ENCODE measurements at regions not wholly inside any gene's neighbourhood (a gene's known extent, or its start where the extent isn't known, plus 50 kb on each side); places are given as distances from the start of the nearest gene placed in this dataset.

- no peak overlapping the region for H4K5ac ChIP-seq (ENCODE audit: insufficient read length, low read depth, low read length)
- no peaks in the 10 kb centered on the region; a peak in 1 of 5 replicates for H3K9me3 Mint-ChIP-seq
These were observed 86.6 kb upstream of the RBBP6 start for GRCh38 chr16:24452724-24453123.

More at GRCh38 chr16:24452724-24453123, 86.6 kb upstream of the RBBP6 start:
- Histone ChIP-seq H2BK15ac (ENCODE audit: low read depth, low read length) (no peak overlapping the region), H3K79me2 (ENCODE audit: insufficient read depth, low read length) (no peaks in the 10 kb centered on the region), H2BK20ac (ENCODE audit: low read depth, low read length, poor library complexity, severe bottlenecking) (no peak overlapping the region), H3K23ac (ENCODE audit: insufficient read length, low read depth, low read length) (no peak overlapping the region), H3K79me1 (ENCODE audit: insufficient read depth, low read depth, low read length, poor library complexity, severe bottlenecking) (no peaks in the 10 kb centered on the region), H3K27ac (ENCODE audit: insufficient read length, low read depth, low read length) (no peak overlapping the region), H3K56ac (ENCODE audit: insufficient read length, low read depth, low read length) (no peak overlapping the region), H3T11ph (ENCODE audit: low read length) (no peak overlapping the region), H3K23me2 (ENCODE audit: insufficient read length, low read depth, low read length, poor library complexity, severe bottlenecking) (no peaks in the 10 kb centered on the region), H2BK5ac (ENCODE audit: insufficient read length, low read length) (no peak overlapping the region), H3K9ac (ENCODE audit: extremely low read depth, insufficient read length, low read length) (no peak overlapping the region), H4K91ac (ENCODE audit: insufficient read length, low read depth, low read length) (no peak overlapping the region), H3K18ac (ENCODE audit: insufficient read length, low read depth, low read length) (no peak overlapping the region), H4K8ac (replicated peaks; ENCODE audit: insufficient read length, low read depth, low read length) (no peak overlapping the region), H3K4ac (ENCODE audit: low read depth, low read length) (no peak overlapping the region), H2BK12ac (ENCODE audit: insufficient read length, low read depth, low read length) (no peak overlapping the region), H2AFZ (ENCODE audit: low read length) (no peak overlapping the region), H3K27me3 (ENCODE audit: insufficient read depth, low read length) (no peaks in the 10 kb centered on the region), H3K14ac (ENCODE audit: insufficient read depth, low read length) (no peak overlapping the region), H3K9me3 (ENCODE audit: control insufficient read depth, low read depth, low read length) (no peaks in the 10 kb centered on the region), H2BK120ac (ENCODE audit: low read depth, low read length, poor library complexity, severe bottlenecking) (no peak overlapping the region), H3K4me2 (ENCODE audit: insufficient read depth, insufficient read length, low read length) (no peak overlapping the region), H3K4me1 (ENCODE audit: insufficient read depth, low read length) (no peaks in the 10 kb centered on the region; the same call in 1 of the 2 replicates), H4K20me1 (ENCODE audit: control insufficient read depth, insufficient read depth, insufficient read length) (no peaks in the 10 kb centered on the region), H2AK5ac (ENCODE audit: insufficient read length, low read length) (no peak overlapping the region)
- DNase-seq = no peak
- peaks cover 6% of the 10 kb centered on the region; the same call in 1 of the 2 replicates for H3K27me3 Mint-ChIP-seq (ENCODE audit: low read depth)
- H3K36me3 Mint-ChIP-seq (ENCODE audit: insufficient read depth in 1 of 3, low read depth in 3 of 3) = no peaks in the 10 kb centered on the region
- WGBS (ENCODE audit: extremely low coverage, insufficient read length, low lambda C conversion rate) = no CpG with 5 or more reads among the region's 3 CpGs
- no peak overlapping the region for H3K27ac Mint-ChIP-seq
- H3K4me3 Mint-ChIP-seq = no peak overlapping the region
- 0 out of 4 replicates have a peak, but pooled peaks cover 0 to 5% of the 10 kb centered on the region in 2 experiments for H3K4me1 Mint-ChIP-seq
- TF ChIP-seq CTCF (conservative IDR thresholded peaks at IDR 0.05) = no peak
